ENCODE measurements at regions not wholly inside any gene's neighbourhood (a gene's known extent, or its start where the extent isn't known, plus 50 kb on each side); places are given as distances from the start of the nearest gene placed in this dataset.
A peak's percentile ranks its signal among the peaks of the same experiment; 100 is the strongest.

DNA sequence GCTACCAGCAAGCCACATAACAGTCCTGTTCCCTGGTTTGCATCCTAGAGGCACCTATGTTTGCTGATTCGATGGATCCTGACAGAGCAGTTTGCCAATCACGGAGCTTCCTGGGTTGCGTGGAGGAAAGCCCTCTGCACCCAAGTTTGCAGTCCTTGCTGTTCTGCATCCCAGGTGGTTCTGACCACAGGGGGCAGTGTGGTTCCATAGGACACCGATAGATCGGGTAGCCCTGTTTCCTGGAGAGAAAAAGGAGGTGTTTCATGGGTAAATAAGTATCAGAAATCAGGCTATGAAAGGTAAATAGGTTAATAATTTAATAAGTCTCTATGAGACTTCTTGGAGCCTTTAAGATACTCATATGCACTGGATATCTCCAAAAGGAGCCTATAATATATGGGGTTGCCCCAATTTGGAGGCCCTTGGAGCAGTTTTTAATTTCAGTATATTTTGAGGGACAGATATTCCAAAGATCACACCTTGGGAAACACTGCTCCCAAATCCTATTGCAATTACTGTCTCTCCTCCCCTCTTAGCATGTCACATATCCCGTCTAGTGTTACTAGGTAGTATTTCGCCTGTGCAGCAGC is 194.6 kb upstream of the TPM1 start:
- no peak for TF ChIP-seq POLR2A (IDR thresholded peaks at IDR 0.05)
- TF ChIP-seq CTCF (IDR thresholded peaks at IDR 0.05), result peak; percentile 71 to 84 (median 76)

All from heart left ventricle (tissue), 13 donors.